ENCODE measurements at regions not wholly inside any gene's neighbourhood (a gene's known extent, or its start where the extent isn't known, plus 50 kb on each side); places are given as distances from the start of the nearest gene placed in this dataset.

- H3K4me3 ChIP-seq = no peak overlapping the region
- H3K27ac ChIP-seq = no peak overlapping the region
- no peak for TF ChIP-seq CTCF (IDR thresholded peaks at IDR 0.05)
- no peak for DNase-seq (ENCODE audit: low spot score)
Measured at GRCh38 chr2:236744281-236744705, 174.7 kb downstream of the ACKR3 start.

GRCh38 chr2:236744716-236745115 is 175.1 kb downstream of the ACKR3 start:
- no peak overlapping the region for H3K4me3 ChIP-seq
- DNase-seq (ENCODE audit: low spot score) = no peak
- no peak for TF ChIP-seq CTCF (IDR thresholded peaks at IDR 0.05)
- no peak overlapping the region for H3K27ac ChIP-seq

- no peak overlapping the region for H3K4me3 ChIP-seq
- DNase-seq (ENCODE audit: low spot score) = no peak
- peak overlapping the region; percentile 29 to 44 for H3K27ac ChIP-seq
- TF ChIP-seq CTCF (IDR thresholded peaks at IDR 0.05) = no peak
Measured at GRCh38 chr2:236745420-236746210, 176.0 kb downstream of the ACKR3 start.

GRCh38 chr2:236746833-236747232 is 177.2 kb downstream of the ACKR3 start:
- H3K4me3 ChIP-seq = no peak overlapping the region
- no peak for DNase-seq (ENCODE audit: low spot score)
- no peak for TF ChIP-seq CTCF (IDR thresholded peaks at IDR 0.05)
- no peak overlapping the region for H3K27ac ChIP-seq

- no peak for DNase-seq (ENCODE audit: low spot score)
- TF ChIP-seq CTCF (IDR thresholded peaks at IDR 0.05) = no peak
- Histone ChIP-seq H3K4me3 (no peak overlapping the region), H3K27ac (no peak overlapping the region)
Measured at GRCh38 chr2:236747426-236747825, 177.8 kb downstream of the ACKR3 start.

- DNase-seq (ENCODE audit: low spot score) = no peak
- H3K27ac ChIP-seq = no peak overlapping the region
- no peak for TF ChIP-seq CTCF (IDR thresholded peaks at IDR 0.05)
- H3K4me3 ChIP-seq = no peak overlapping the region
Measured at GRCh38 chr2:236747925-236748324, 178.3 kb downstream of the ACKR3 start.

GRCh38 chr2:236748385-236748784 is 178.8 kb downstream of the ACKR3 start:
- H3K4me3 ChIP-seq = no peak overlapping the region
- DNase-seq (ENCODE audit: low spot score) = no peak
- peak overlapping the region in 1 of 2 donors; percentile 15 for H3K27ac ChIP-seq
- no peak for TF ChIP-seq CTCF (IDR thresholded peaks at IDR 0.05)
